ENCODE measurements at regions not wholly inside any gene's neighbourhood (a gene's known extent, or its start where the extent isn't known, plus 50 kb on each side); places are given as distances from the start of the nearest gene placed in this dataset.

- Histone ChIP-seq H4K8ac (ENCODE audit: low read depth, low read length) (no peak overlapping the region), H3K79me2 (ENCODE audit: control insufficient read depth, insufficient read depth, low read length) (no peaks in the 10 kb centered on the region), H3K4ac (ENCODE audit: low read depth, low read length) (no peak overlapping the region), H4K5ac (ENCODE audit: low read length) (no peak overlapping the region), H3K56ac (ENCODE audit: low read length) (no peak overlapping the region), H3K36me3 (ENCODE audit: control insufficient read depth, insufficient read depth, low read length) (no peaks in the 10 kb centered on the region), H2BK15ac (replicated peaks; ENCODE audit: low read depth) (no peak overlapping the region), H3K27ac (ENCODE audit: low read depth, low read length) (no peak overlapping the region), H2AK5ac (ENCODE audit: low read length) (no peak overlapping the region), H2BK120ac (ENCODE audit: low read depth, low read length) (no peak overlapping the region), H3K27me3 (ENCODE audit: insufficient read depth, low read length, poor library complexity) (no peaks in the 10 kb centered on the region), H3K9ac (ENCODE audit: low read length) (no peak overlapping the region), H3K4me3 (ENCODE audit: low read length) (no peak overlapping the region), H3K79me1 (ENCODE audit: low read length) (no peaks in the 10 kb centered on the region), H3K18ac (ENCODE audit: low read length) (no peak overlapping the region), H3K4me2 (ENCODE audit: low read length) (no peak overlapping the region), H3K23ac (ENCODE audit: low read length) (no peak overlapping the region), H2BK5ac (ENCODE audit: low read length) (no peak overlapping the region), H3K4me1 (ENCODE audit: control insufficient read depth, low read depth, low read length) (no peaks in the 10 kb centered on the region)
- no CpG with 5 or more reads among the region's 9 CpGs for WGBS (ENCODE audit: extremely low coverage, insufficient coverage, low lambda C conversion rate)
- no peak for DNase-seq
These were observed 121.4 kb upstream of the IGSF21 start for GRCh38 chr1:17986156-17986555.

GRCh38 chr1:17990401-17990800 lies 117.2 kb upstream of the IGSF21 start:
- no peak overlapping the region for H2BK120ac ChIP-seq (ENCODE audit: low read depth, low read length)
- DNase-seq, result no peak
- H3K79me2 ChIP-seq (ENCODE audit: control insufficient read depth, insufficient read depth, low read length), result no peaks in the 10 kb centered on the region
- no peak overlapping the region for H2BK5ac ChIP-seq (ENCODE audit: low read length)
- no peak overlapping the region for H2BK15ac ChIP-seq (replicated peaks; ENCODE audit: low read depth)
- no peak overlapping the region for H3K4me2 ChIP-seq (ENCODE audit: low read length)
- no CpG with 5 or more reads among the region's 1 CpG for WGBS (ENCODE audit: extremely low coverage, insufficient coverage, low lambda C conversion rate)
- H3K4me1 ChIP-seq (ENCODE audit: control insufficient read depth, low read depth, low read length), result peaks cover 4% of the 10 kb centered on the region
- H3K27ac ChIP-seq (ENCODE audit: low read depth, low read length), result no peak overlapping the region
- H4K8ac ChIP-seq (ENCODE audit: low read depth, low read length), result no peak overlapping the region
- no peak overlapping the region for H4K5ac ChIP-seq (ENCODE audit: low read length)
- no peaks in the 10 kb centered on the region for H3K79me1 ChIP-seq (ENCODE audit: low read length)
- no peak overlapping the region for H3K23ac ChIP-seq (ENCODE audit: low read length)
- no peaks in the 10 kb centered on the region for H3K36me3 ChIP-seq (ENCODE audit: control insufficient read depth, insufficient read depth, low read length)
- H3K27me3 ChIP-seq (ENCODE audit: insufficient read depth, low read length, poor library complexity), result no peaks in the 10 kb centered on the region
- H3K4me3 ChIP-seq (ENCODE audit: low read length), result no peak overlapping the region
- no peak overlapping the region for H3K4ac ChIP-seq (ENCODE audit: low read depth, low read length)
- no peak overlapping the region for H3K9ac ChIP-seq (ENCODE audit: low read length)
- no peak overlapping the region for H3K18ac ChIP-seq (ENCODE audit: low read length)
- H3K56ac ChIP-seq (ENCODE audit: low read length), result no peak overlapping the region
- H2AK5ac ChIP-seq (ENCODE audit: low read length), result no peak overlapping the region

GRCh38 chr1:17991996-17992395 lies 115.6 kb upstream of the IGSF21 start:
- H3K79me2 ChIP-seq (ENCODE audit: control insufficient read depth, insufficient read depth, low read length), result no peaks in the 10 kb centered on the region
- H2BK15ac ChIP-seq (replicated peaks; ENCODE audit: low read depth), result no peak overlapping the region
- H3K27me3 ChIP-seq (ENCODE audit: insufficient read depth, low read length, poor library complexity), result no peaks in the 10 kb centered on the region
- H2BK120ac ChIP-seq (ENCODE audit: low read depth, low read length), result no peak overlapping the region
- H3K4ac ChIP-seq (ENCODE audit: low read depth, low read length), result no peak overlapping the region
- no peaks in the 10 kb centered on the region for H3K79me1 ChIP-seq (ENCODE audit: low read length)
- no peaks in the 10 kb centered on the region for H3K36me3 ChIP-seq (ENCODE audit: control insufficient read depth, insufficient read depth, low read length)
- H2AK5ac ChIP-seq (ENCODE audit: low read length), result no peak overlapping the region
- H3K9ac ChIP-seq (ENCODE audit: low read length), result no peak overlapping the region
- no peak overlapping the region for H3K27ac ChIP-seq (ENCODE audit: low read depth, low read length)
- no peak overlapping the region for H2BK5ac ChIP-seq (ENCODE audit: low read length)
- H4K8ac ChIP-seq (ENCODE audit: low read depth, low read length), result no peak overlapping the region
- H3K4me1 ChIP-seq (ENCODE audit: control insufficient read depth, low read depth, low read length), result peaks cover 4% of the 10 kb centered on the region
- H3K23ac ChIP-seq (ENCODE audit: low read length), result no peak overlapping the region
- no peak overlapping the region for H3K18ac ChIP-seq (ENCODE audit: low read length)
- no peak overlapping the region for H3K4me2 ChIP-seq (ENCODE audit: low read length)
- H4K5ac ChIP-seq (ENCODE audit: low read length), result no peak overlapping the region
- DNase-seq, result peak; percentile 42
- WGBS (ENCODE audit: extremely low coverage, insufficient coverage, low lambda C conversion rate), result no CpG with 5 or more reads among the region's 4 CpGs
- H3K4me3 ChIP-seq (ENCODE audit: low read length), result no peak overlapping the region
- H3K56ac ChIP-seq (ENCODE audit: low read length), result no peak overlapping the region

- Histone ChIP-seq H3K4ac (ENCODE audit: low read depth, low read length) (no peak overlapping the region), H2BK120ac (ENCODE audit: low read depth, low read length) (no peak overlapping the region), H2AK5ac (ENCODE audit: low read length) (peak overlapping the region; percentile 44), H3K4me1 (ENCODE audit: control insufficient read depth, low read depth, low read length) (peaks cover 4% of the 10 kb centered on the region), H3K4me3 (ENCODE audit: low read length) (no peak overlapping the region), H3K27ac (ENCODE audit: low read depth, low read length) (no peak overlapping the region), H3K9ac (ENCODE audit: low read length) (no peak overlapping the region), H2BK5ac (ENCODE audit: low read length) (peak overlapping the region; percentile 14), H3K79me2 (ENCODE audit: control insufficient read depth, insufficient read depth, low read length) (no peaks in the 10 kb centered on the region), H3K18ac (ENCODE audit: low read length) (no peak overlapping the region), H4K5ac (ENCODE audit: low read length) (no peak overlapping the region), H3K36me3 (ENCODE audit: control insufficient read depth, insufficient read depth, low read length) (no peaks in the 10 kb centered on the region), H3K27me3 (ENCODE audit: insufficient read depth, low read length, poor library complexity) (no peaks in the 10 kb centered on the region), H3K79me1 (ENCODE audit: low read length) (no peaks in the 10 kb centered on the region), H3K23ac (ENCODE audit: low read length) (no peak overlapping the region), H4K8ac (ENCODE audit: low read depth, low read length) (no peak overlapping the region), H2BK15ac (replicated peaks; ENCODE audit: low read depth) (no peak overlapping the region), H3K4me2 (ENCODE audit: low read length) (no peak overlapping the region), H3K56ac (ENCODE audit: low read length) (peak overlapping the region; percentile 25)
- no peak for DNase-seq
- WGBS (ENCODE audit: extremely low coverage, insufficient coverage, low lambda C conversion rate), result no CpG with 5 or more reads among the region's 5 CpGs
These were observed 114.8 kb upstream of the IGSF21 start for GRCh38 chr1:17992800-17993199.

- Histone ChIP-seq H3K27ac (ENCODE audit: low read depth, low read length) (no peak overlapping the region), H2BK5ac (ENCODE audit: low read length) (no peak overlapping the region), H4K8ac (ENCODE audit: low read depth, low read length) (no peak overlapping the region), H3K9ac (ENCODE audit: low read length) (no peak overlapping the region), H2BK120ac (ENCODE audit: low read depth, low read length) (no peak overlapping the region), H3K18ac (ENCODE audit: low read length) (no peak overlapping the region), H3K4me1 (ENCODE audit: control insufficient read depth, low read depth, low read length) (peaks cover 4% of the 10 kb centered on the region), H3K4me2 (ENCODE audit: low read length) (no peak overlapping the region), H3K4ac (ENCODE audit: low read depth, low read length) (no peak overlapping the region), H3K23ac (ENCODE audit: low read length) (no peak overlapping the region), H3K36me3 (ENCODE audit: control insufficient read depth, insufficient read depth, low read length) (no peaks in the 10 kb centered on the region), H3K27me3 (ENCODE audit: insufficient read depth, low read length, poor library complexity) (no peaks in the 10 kb centered on the region), H3K79me1 (ENCODE audit: low read length) (no peaks in the 10 kb centered on the region), H3K56ac (ENCODE audit: low read length) (no peak overlapping the region), H3K4me3 (ENCODE audit: low read length) (no peak overlapping the region), H4K5ac (ENCODE audit: low read length) (no peak overlapping the region), H2AK5ac (ENCODE audit: low read length) (no peak overlapping the region), H2BK15ac (replicated peaks; ENCODE audit: low read depth) (no peak overlapping the region), H3K79me2 (ENCODE audit: control insufficient read depth, insufficient read depth, low read length) (no peaks in the 10 kb centered on the region)
- DNase-seq, result no peak
- WGBS (ENCODE audit: extremely low coverage, insufficient coverage, low lambda C conversion rate), result no CpG with 5 or more reads among the region's 5 CpGs
These were observed 113.6 kb upstream of the IGSF21 start for GRCh38 chr1:17994046-17994445.

GRCh38 chr1:17995480-17995879 lies 112.1 kb upstream of the IGSF21 start:
- Histone ChIP-seq H3K56ac (ENCODE audit: low read length) (no peak overlapping the region), H2BK5ac (ENCODE audit: low read length) (no peak overlapping the region), H3K79me1 (ENCODE audit: low read length) (no peaks in the 10 kb centered on the region), H3K18ac (ENCODE audit: low read length) (no peak overlapping the region), H2BK120ac (ENCODE audit: low read depth, low read length) (no peak overlapping the region), H3K4me2 (ENCODE audit: low read length) (no peak overlapping the region), H2BK15ac (replicated peaks; ENCODE audit: low read depth) (no peak overlapping the region), H3K36me3 (ENCODE audit: control insufficient read depth, insufficient read depth, low read length) (no peaks in the 10 kb centered on the region), H4K8ac (ENCODE audit: low read depth, low read length) (no peak overlapping the region), H3K4me1 (ENCODE audit: control insufficient read depth, low read depth, low read length) (peaks cover 6% of the 10 kb centered on the region), H4K5ac (ENCODE audit: low read length) (no peak overlapping the region), H3K23ac (ENCODE audit: low read length) (no peak overlapping the region), H3K4ac (ENCODE audit: low read depth, low read length) (no peak overlapping the region), H3K27me3 (ENCODE audit: insufficient read depth, low read length, poor library complexity) (no peaks in the 10 kb centered on the region), H3K27ac (ENCODE audit: low read depth, low read length) (no peak overlapping the region), H2AK5ac (ENCODE audit: low read length) (no peak overlapping the region), H3K79me2 (ENCODE audit: control insufficient read depth, insufficient read depth, low read length) (no peaks in the 10 kb centered on the region), H3K9ac (ENCODE audit: low read length) (no peak overlapping the region), H3K4me3 (ENCODE audit: low read length) (no peak overlapping the region)
- no CpG with 5 or more reads among the region's 1 CpG for WGBS (ENCODE audit: extremely low coverage, insufficient coverage, low lambda C conversion rate)
- no peak for DNase-seq
